Keratinocyte (primary cell): ENCODE measurements at regions not wholly inside any gene's neighbourhood (a gene's known extent, or its start where the extent isn't known, plus 50 kb on each side); places are given as distances from the start of the nearest gene placed in this dataset.

Experiments used
- EZH2 ChIP-seq: IDR thresholded peaks from one replicate; pipeline ENCODE4 v1.6.1; 2012; ENCODE audit warnings: inconsistent platforms, mild to moderate bottlenecking, low read length, moderate library complexity
- TF ChIP-seq, protein P1 (sequence below), 3 experiments: IDR thresholded peaks in 1 of 3; conservative IDR thresholded peaks in 1 of 3; optimal IDR thresholded peaks in 1 of 3; 2 replicates in 2 of 3; 3 replicates in 1 of 3; pipeline versions ENCODE3 to v1.5.1; 2011; ENCODE audit warnings: low read length in 3 of 3, mild to moderate bottlenecking in 3 of 3, moderate library complexity in 2 of 3, control low read depth in 1 of 3, inconsistent platforms in 1 of 3; ENCODE audit not compliant: insufficient read depth in 2 of 3; ENCODE audit errors: extremely low read depth in 1 of 3

DNA sequence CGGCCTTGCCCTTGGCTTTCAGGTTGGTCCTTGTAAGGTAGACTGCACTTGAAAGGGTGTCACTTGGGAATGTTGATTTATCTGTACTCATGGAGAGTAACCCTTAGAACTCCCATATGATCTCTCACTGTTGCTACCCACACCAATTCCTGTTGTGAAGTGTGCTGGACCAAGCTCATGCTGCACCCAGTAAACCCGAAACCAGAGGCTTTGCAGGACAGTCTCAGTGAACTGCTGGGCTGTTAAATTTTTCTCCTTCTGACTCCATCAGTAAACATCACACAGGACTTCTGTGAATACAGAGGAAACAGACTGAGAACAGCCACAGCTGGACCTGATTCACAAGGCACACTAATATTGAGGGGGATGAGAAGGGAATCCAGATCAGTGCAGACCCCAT, 783.0 kb downstream of the TMEM121 start:
- TF ChIP-seq, protein P1, sequence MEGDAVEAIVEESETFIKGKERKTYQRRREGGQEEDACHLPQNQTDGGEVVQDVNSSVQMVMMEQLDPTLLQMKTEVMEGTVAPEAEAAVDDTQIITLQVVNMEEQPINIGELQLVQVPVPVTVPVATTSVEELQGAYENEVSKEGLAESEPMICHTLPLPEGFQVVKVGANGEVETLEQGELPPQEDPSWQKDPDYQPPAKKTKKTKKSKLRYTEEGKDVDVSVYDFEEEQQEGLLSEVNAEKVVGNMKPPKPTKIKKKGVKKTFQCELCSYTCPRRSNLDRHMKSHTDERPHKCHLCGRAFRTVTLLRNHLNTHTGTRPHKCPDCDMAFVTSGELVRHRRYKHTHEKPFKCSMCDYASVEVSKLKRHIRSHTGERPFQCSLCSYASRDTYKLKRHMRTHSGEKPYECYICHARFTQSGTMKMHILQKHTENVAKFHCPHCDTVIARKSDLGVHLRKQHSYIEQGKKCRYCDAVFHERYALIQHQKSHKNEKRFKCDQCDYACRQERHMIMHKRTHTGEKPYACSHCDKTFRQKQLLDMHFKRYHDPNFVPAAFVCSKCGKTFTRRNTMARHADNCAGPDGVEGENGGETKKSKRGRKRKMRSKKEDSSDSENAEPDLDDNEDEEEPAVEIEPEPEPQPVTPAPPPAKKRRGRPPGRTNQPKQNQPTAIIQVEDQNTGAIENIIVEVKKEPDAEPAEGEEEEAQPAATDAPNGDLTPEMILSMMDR (optimal IDR thresholded peaks at IDR 0.05 in 1 of 3, IDR thresholded peaks at IDR 0.05 in 1 of 3, conservative IDR thresholded peaks at IDR 0.05 in 1 of 3; ENCODE audit: extremely low read depth in 1 of 3, insufficient read depth in 2 of 3, low read length in 3 of 3): no peak
- no peak for TF ChIP-seq EZH2
